ENCODE measurements at regions not wholly inside any gene's neighbourhood (a gene's known extent, or its start where the extent isn't known, plus 50 kb on each side); places are given as distances from the start of the nearest gene placed in this dataset.

DNA sequence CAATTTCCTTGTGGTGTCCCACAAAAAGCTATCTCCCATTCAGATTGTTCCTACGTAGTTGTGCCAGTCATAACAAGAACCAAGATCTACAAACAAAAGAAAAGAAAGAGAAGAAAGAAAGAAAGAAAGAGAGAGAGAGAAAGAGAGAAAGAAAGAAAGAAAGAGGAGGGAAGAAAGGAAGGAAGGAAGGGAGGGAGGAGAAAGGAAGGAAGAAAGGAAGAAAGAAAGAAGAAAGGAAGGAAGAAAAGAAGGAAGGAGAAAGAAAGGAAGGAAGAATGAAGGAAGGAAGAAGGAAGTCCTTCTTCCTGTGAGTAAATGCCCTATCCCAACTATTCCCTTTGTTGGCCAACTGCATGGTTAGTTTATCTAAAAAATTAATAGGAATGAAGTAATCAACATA lies 366.0 kb downstream of the DHRSX start:
- no peak for TF ChIP-seq ELF4 (CRISPR knock-in tag; IDR thresholded peaks at IDR 0.05; ENCODE audit: borderline replicate concordance)
- no peak for TF ChIP-seq POLR2A (IDR thresholded peaks at IDR 0.05; ENCODE audit: insufficient read depth in 1 of 2, low read depth in 2 of 2, low read length in 2 of 2)
- TF ChIP-seq, protein P1, sequence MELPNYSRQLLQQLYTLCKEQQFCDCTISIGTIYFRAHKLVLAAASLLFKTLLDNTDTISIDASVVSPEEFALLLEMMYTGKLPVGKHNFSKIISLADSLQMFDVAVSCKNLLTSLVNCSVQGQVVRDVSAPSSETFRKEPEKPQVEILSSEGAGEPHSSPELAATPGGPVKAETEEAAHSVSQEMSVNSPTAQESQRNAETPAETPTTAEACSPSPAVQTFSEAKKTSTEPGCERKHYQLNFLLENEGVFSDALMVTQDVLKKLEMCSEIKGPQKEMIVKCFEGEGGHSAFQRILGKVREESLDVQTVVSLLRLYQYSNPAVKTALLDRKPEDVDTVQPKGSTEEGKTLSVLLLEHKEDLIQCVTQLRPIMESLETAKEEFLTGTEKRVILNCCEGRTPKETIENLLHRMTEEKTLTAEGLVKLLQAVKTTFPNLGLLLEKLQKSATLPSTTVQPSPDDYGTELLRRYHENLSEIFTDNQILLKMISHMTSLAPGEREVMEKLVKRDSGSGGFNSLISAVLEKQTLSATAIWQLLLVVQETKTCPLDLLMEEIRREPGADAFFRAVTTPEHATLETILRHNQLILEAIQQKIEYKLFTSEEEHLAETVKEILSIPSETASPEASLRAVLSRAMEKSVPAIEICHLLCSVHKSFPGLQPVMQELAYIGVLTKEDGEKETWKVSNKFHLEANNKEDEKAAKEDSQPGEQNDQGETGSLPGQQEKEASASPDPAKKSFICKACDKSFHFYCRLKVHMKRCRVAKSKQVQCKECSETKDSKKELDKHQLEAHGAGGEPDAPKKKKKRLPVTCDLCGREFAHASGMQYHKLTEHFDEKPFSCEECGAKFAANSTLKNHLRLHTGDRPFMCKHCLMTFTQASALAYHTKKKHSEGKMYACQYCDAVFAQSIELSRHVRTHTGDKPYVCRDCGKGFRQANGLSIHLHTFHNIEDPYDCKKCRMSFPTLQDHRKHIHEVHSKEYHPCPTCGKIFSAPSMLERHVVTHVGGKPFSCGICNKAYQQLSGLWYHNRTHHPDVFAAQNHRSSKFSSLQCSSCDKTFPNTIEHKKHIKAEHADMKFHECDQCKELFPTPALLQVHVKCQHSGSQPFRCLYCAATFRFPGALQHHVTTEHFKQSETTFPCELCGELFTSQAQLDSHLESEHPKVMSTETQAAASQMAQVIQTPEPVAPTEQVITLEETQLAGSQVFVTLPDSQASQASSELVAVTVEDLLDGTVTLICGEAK (IDR thresholded peaks at IDR 0.05), result no peak
- TF ChIP-seq, protein P1 (CRISPR knock-in tag; IDR thresholded peaks at IDR 0.05), result no peak
- TF ChIP-seq PHB2 (IDR thresholded peaks at IDR 0.05; ENCODE audit: partially characterized antibody), result no peak
- no peak for TF ChIP-seq TCF12 (IDR thresholded peaks at IDR 0.05)
- no peak for TF ChIP-seq TCF12 (CRISPR knock-in tag; IDR thresholded peaks at IDR 0.05)
- TF ChIP-seq ZNF383 (CRISPR knock-in tag; IDR thresholded peaks at IDR 0.05; ENCODE audit: borderline replicate concordance), result no peak

Data from HepG2 (cell line).